Breast epithelium (tissue), 3 donors: ENCODE measurements at regions not wholly inside any gene's neighbourhood (a gene's known extent, or its start where the extent isn't known, plus 50 kb on each side); places are given as distances from the start of the nearest gene placed in this dataset.
"Not testable (repeated sequence)": the region's sequence is repeated elsewhere in the genome, so short reads cannot be mapped to it uniquely, and the experiment has no call there.

Source experiments
- POLR2AphosphoS5 ChIP-seq, 3 donors: sonication (generic); formaldehyde crosslinking; IDR thresholded peaks; one replicate each; pipeline ENCODE4 v1.6.1; 2017; ENCODE audit warnings: antibody characterized with exemption in 3 of 3
- TF ChIP-seq, protein P1 (sequence below), 3 donors: fragments of 450-650 bp; IDR thresholded peaks; one replicate each; pipeline ENCODE4 v1.5.1; 2016 to 2017; ENCODE audit warnings: antibody characterized with exemption in 3 of 3, mild to moderate bottlenecking in 3 of 3, moderate library complexity in 3 of 3

DNA sequence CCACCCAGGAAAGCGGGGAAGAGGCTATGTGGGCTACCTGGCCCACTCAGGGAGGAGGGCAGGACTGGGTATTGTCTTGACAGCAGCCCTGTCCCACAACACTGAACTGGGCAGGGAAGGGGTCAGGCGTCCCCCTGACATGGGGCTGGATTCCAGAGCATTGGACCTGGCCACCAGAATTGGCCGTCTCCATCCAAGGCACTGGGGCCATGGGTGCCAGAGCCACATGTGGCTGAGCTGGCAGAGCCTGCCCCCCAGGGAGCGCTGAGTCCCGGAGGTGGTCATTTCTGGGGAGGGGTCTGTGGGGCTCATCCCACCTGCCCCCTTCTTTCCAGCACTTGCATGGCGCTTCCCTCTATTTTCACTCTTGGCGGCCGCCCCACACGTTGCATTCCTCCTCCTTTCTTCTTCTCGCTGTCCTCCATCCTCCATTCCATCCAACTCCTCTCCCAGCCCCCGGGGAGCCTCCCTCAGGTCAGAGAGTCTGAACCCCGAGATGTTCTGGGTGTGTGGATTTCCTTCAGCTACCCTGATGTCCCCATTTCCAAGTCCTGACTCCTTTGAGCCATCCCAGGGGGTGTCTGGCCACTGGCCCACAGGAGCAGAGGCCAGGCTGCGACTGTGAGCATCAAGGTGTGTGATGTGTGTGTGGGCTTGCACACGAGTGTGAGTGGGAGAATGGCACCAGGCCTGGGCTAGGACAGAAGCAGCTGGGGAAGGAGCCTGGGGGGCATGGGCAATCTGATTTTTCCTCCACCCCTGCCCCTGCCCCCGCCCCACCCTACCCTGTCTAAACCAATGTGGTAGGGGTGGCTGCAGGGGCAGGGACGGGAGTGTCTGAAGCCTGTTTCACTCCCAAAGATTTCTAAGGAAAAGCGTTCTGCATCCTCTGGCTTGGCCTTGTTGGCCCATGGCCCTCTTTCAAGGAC, 171.2 kb downstream of the TBC1D2B start:
- TF ChIP-seq POLR2AphosphoS5 (IDR thresholded peaks at IDR 0.05) = not testable (repeated sequence)
- TF ChIP-seq, protein P1, sequence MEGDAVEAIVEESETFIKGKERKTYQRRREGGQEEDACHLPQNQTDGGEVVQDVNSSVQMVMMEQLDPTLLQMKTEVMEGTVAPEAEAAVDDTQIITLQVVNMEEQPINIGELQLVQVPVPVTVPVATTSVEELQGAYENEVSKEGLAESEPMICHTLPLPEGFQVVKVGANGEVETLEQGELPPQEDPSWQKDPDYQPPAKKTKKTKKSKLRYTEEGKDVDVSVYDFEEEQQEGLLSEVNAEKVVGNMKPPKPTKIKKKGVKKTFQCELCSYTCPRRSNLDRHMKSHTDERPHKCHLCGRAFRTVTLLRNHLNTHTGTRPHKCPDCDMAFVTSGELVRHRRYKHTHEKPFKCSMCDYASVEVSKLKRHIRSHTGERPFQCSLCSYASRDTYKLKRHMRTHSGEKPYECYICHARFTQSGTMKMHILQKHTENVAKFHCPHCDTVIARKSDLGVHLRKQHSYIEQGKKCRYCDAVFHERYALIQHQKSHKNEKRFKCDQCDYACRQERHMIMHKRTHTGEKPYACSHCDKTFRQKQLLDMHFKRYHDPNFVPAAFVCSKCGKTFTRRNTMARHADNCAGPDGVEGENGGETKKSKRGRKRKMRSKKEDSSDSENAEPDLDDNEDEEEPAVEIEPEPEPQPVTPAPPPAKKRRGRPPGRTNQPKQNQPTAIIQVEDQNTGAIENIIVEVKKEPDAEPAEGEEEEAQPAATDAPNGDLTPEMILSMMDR (IDR thresholded peaks at IDR 0.05) = not testable (repeated sequence)
